PC-3 (cell line): ENCODE measurements at regions not wholly inside any gene's neighbourhood (a gene's known extent, or its start where the extent isn't known, plus 50 kb on each side); places are given as distances from the start of the nearest gene placed in this dataset.
"Not testable (repeated sequence)": the region's sequence is repeated elsewhere in the genome, so short reads cannot be mapped to it uniquely, and the experiment has no call there.

Experiments
- EZH2 ChIP-seq: fragments of 300-600 bp; sonication (generic); IDR thresholded peaks from one replicate; pipeline ENCODE4 v1.6.1; 2017; ENCODE audit warnings: antibody characterized with exemption, mild to moderate bottlenecking, low read length; ENCODE audit not compliant: unreplicated experiment
- EZH2phosphoT487 ChIP-seq: fragments of 300-600 bp; sonication (generic); IDR thresholded peaks from 2 replicates; pipeline ENCODE4 v1.6.1; 2018; ENCODE audit warnings: mild to moderate bottlenecking, antibody characterized with exemption, low read length, borderline replicate concordance
- TF ChIP-seq, protein P1 (sequence below): fragments of 300-600 bp; sonication (generic); conservative IDR thresholded peaks from 2 replicates; pipeline ENCODE4 v1.5.1; 2017; ENCODE audit warnings: antibody characterized with exemption, low read depth, mild to moderate bottlenecking, low read length

DNA sequence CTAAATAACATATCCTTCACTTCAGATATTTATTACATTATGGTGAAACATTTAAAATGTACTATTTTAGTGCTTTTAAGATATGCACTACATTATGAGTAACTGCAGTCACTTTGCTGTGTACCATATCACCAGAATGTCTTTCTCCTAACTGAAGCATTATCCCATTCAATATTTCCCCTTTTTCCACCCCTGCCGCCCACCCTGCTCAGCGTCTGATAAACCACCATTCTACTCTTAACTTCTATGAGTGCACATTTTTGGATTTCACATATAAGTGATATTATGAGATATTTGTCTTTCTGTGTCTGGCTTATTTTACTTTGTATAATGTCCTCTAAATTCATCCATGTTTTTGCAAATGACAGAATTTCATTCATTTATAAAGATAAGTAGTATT, 126.4 kb downstream of the CCDC74A start:
- TF ChIP-seq, protein P1, sequence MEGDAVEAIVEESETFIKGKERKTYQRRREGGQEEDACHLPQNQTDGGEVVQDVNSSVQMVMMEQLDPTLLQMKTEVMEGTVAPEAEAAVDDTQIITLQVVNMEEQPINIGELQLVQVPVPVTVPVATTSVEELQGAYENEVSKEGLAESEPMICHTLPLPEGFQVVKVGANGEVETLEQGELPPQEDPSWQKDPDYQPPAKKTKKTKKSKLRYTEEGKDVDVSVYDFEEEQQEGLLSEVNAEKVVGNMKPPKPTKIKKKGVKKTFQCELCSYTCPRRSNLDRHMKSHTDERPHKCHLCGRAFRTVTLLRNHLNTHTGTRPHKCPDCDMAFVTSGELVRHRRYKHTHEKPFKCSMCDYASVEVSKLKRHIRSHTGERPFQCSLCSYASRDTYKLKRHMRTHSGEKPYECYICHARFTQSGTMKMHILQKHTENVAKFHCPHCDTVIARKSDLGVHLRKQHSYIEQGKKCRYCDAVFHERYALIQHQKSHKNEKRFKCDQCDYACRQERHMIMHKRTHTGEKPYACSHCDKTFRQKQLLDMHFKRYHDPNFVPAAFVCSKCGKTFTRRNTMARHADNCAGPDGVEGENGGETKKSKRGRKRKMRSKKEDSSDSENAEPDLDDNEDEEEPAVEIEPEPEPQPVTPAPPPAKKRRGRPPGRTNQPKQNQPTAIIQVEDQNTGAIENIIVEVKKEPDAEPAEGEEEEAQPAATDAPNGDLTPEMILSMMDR = not testable (repeated sequence)
- not testable (repeated sequence) for TF ChIP-seq EZH2phosphoT487, EZH2
